ENCODE measurements at regions not wholly inside any gene's neighbourhood (a gene's known extent, or its start where the extent isn't known, plus 50 kb on each side); places are given as distances from the start of the nearest gene placed in this dataset.

DNA sequence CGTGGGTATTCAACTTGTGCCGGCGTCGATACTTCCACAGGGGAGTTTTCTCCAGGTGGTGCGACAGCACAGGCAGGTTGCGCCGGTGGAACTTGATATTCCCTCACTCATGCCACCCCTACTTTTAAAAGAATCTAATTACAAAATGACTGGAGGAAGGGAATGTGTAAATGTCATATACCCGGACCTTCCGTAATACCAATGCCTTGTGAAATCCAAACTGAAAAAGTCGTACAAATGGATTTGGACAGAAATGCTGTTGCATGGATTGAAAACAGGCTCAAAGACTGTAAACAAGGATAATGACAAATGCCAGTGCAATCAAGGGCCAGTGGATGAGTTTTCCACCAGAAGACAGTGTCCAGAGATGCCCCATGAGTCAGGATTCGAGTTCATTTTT lies 235.3 kb upstream of the USP25 start:
- Histone ChIP-seq H3K36me3 (no peaks in the 10 kb centered on the region), H3K4me3 (no peak overlapping the region), H3K27me3 (no peaks in the 10 kb centered on the region), H3K9me3 (no peaks in the 10 kb centered on the region), H3K4me1 (no peaks in the 10 kb centered on the region), H3K27ac (replicated peaks in 1 of 4) (no peak overlapping the region)
- intact Hi-C loops (cut with DNase I), result no loop called here
- DNase-seq (ENCODE audit: extremely low spot score), result no peak
- 97% methylated on average over 11 of the region's 11 CpGs for WGBS
- no peak for TF ChIP-seq POLR2A (IDR thresholded peaks at IDR 0.05; ENCODE audit: low read depth)
- no peak for TF ChIP-seq POLR2AphosphoS5 (IDR thresholded peaks at IDR 0.05)
- TF ChIP-seq, protein P1, sequence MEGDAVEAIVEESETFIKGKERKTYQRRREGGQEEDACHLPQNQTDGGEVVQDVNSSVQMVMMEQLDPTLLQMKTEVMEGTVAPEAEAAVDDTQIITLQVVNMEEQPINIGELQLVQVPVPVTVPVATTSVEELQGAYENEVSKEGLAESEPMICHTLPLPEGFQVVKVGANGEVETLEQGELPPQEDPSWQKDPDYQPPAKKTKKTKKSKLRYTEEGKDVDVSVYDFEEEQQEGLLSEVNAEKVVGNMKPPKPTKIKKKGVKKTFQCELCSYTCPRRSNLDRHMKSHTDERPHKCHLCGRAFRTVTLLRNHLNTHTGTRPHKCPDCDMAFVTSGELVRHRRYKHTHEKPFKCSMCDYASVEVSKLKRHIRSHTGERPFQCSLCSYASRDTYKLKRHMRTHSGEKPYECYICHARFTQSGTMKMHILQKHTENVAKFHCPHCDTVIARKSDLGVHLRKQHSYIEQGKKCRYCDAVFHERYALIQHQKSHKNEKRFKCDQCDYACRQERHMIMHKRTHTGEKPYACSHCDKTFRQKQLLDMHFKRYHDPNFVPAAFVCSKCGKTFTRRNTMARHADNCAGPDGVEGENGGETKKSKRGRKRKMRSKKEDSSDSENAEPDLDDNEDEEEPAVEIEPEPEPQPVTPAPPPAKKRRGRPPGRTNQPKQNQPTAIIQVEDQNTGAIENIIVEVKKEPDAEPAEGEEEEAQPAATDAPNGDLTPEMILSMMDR (IDR thresholded peaks at IDR 0.05), result no peak
- TF ChIP-seq EP300 (IDR thresholded peaks at IDR 0.05), result no peak

DNA sequence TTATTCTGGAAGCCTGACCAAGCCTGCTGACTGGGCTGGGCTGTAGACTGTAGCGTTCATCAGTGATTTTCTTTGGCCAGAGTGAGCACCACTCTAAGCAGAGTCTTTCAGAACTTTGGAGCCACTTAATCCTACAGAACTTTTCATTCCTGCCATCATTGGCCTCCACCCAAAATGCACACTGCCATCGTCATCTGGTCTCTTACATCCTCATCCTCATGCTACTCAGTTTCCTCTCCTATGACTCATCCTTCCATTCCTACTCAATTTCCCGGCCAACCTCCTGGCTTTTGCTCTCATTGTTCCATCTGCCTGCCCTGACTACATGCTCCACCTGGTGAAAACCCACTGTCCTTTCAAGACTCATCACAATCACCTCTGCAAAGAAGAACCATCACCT lies 233.8 kb upstream of the USP25 start:
- Histone ChIP-seq H3K4me1 (no peaks in the 10 kb centered on the region), H3K27me3 (no peaks in the 10 kb centered on the region), H3K4me3 (no peak overlapping the region), H3K27ac (replicated peaks in 1 of 4) (no peak overlapping the region), H3K36me3 (no peaks in the 10 kb centered on the region), H3K9me3 (no peaks in the 10 kb centered on the region)
- intact Hi-C loops (cut with DNase I), result no loop called here
- TF ChIP-seq EP300 (IDR thresholded peaks at IDR 0.05) (no peak), POLR2AphosphoS5 (IDR thresholded peaks at IDR 0.05) (no peak), POLR2A (IDR thresholded peaks at IDR 0.05; ENCODE audit: low read depth) (no peak)
- TF ChIP-seq, protein P1 (IDR thresholded peaks at IDR 0.05), result no peak
- DNase-seq (ENCODE audit: extremely low spot score), result no peak
- WGBS, result 73% methylated on average over 3 of the region's 3 CpGs

DNA sequence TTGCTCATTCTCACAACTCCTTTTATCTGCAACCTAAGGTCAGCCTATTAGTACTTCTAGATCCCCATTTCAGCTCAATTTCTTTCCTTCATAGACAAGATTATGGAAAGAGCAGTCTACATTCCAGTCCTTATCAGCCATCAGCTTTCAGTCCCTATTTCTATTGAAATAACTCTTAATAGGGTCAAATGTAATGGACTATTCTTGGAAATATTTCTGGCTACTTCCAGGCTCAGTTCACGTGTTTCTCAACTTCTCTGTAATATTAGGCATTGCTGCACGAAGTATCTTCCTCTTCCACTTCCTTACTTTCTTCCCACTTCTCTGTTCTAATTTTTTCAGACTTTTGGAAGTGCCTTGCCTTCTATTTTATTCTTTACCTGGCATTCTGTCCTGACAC lies 232.9 kb upstream of the USP25 start:
- Histone ChIP-seq H3K9me3 (no peaks in the 10 kb centered on the region), H3K4me1 (no peaks in the 10 kb centered on the region), H3K27me3 (no peaks in the 10 kb centered on the region), H3K4me3 (no peak overlapping the region), H3K36me3 (no peaks in the 10 kb centered on the region), H3K27ac (replicated peaks in 1 of 4) (no peak overlapping the region)
- TF ChIP-seq POLR2A (IDR thresholded peaks at IDR 0.05; ENCODE audit: low read depth) (no peak), POLR2AphosphoS5 (IDR thresholded peaks at IDR 0.05) (no peak), EP300 (IDR thresholded peaks at IDR 0.05) (no peak)
- TF ChIP-seq, protein P1 (IDR thresholded peaks at IDR 0.05), result no peak
- intact Hi-C loops (cut with DNase I), result no loop called here
- no peak for DNase-seq (ENCODE audit: extremely low spot score)
- 80% methylated on average over 2 of the region's 2 CpGs for WGBS

DNA sequence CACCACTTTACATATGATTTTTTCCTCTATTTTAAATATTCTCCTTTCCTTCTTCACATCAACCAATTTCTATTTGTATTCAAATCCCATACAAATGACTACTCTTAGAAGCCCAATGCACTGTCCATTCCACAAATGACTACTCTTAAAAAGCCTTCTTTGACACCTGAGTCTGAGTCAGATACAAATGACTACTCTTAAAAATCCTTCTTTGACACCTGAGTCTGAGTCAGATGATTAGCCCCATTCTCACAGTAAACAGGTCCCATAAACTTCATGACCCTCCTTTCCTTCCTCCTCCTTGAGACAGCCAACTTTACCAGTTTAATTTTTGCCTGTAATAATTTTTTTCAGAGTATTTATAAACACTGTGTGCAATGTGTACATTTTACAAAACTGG lies 231.3 kb upstream of the USP25 start:
- Histone ChIP-seq H3K27ac (replicated peaks in 1 of 4) (no peak overlapping the region), H3K4me3 (no peak overlapping the region), H3K9me3 (no peaks in the 10 kb centered on the region), H3K27me3 (no peaks in the 10 kb centered on the region), H3K36me3 (no peaks in the 10 kb centered on the region), H3K4me1 (no peaks in the 10 kb centered on the region)
- intact Hi-C loops (cut with DNase I), result no loop called here
- DNase-seq (ENCODE audit: extremely low spot score), result no peak
- TF ChIP-seq EP300 (IDR thresholded peaks at IDR 0.05) (no peak), POLR2AphosphoS5 (IDR thresholded peaks at IDR 0.05) (no peak), POLR2A (IDR thresholded peaks at IDR 0.05; ENCODE audit: low read depth) (no peak)
- TF ChIP-seq, protein P1 (IDR thresholded peaks at IDR 0.05), result no peak

DNA sequence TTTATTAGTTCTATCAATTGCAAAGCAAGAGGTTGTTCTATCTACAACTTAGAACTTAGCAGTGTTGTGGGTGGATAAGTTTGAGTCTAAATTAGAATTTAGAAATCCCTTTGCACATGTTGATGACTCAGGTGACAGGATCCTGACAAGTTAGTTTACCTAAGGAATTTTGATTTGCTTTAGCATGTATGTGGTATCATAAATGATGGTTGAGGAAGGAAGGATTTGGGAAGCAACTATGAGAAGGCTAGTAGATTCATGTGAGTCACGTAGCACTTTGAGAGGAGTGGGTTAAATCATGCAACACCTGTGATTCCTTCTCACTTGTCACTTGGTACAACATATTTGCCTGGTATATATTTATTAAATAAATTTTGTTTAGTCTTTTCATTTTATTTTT lies 223.7 kb upstream of the USP25 start:
- intact Hi-C loops (cut with DNase I), result no loop called here
- no peaks in the 10 kb centered on the region for H3K36me3 ChIP-seq
- TF ChIP-seq EP300 (IDR thresholded peaks at IDR 0.05) (no peak), POLR2AphosphoS5 (IDR thresholded peaks at IDR 0.05) (no peak), POLR2A (IDR thresholded peaks at IDR 0.05; ENCODE audit: low read depth) (no peak)
- TF ChIP-seq, protein P1 (IDR thresholded peaks at IDR 0.05), result no peak
- H3K27me3 ChIP-seq, result no peaks in the 10 kb centered on the region
- H3K9me3 ChIP-seq, result no peaks in the 10 kb centered on the region
- no peak overlapping the region for H3K4me3 ChIP-seq
- 93% methylated on average over 1 of the region's 1 CpG for WGBS
- H3K27ac ChIP-seq (replicated peaks in 1 of 4), result no peak overlapping the region
- DNase-seq (ENCODE audit: extremely low spot score), result no peak
- no peaks in the 10 kb centered on the region for H3K4me1 ChIP-seq

All from esophagus muscularis mucosa (tissue), 4 donors.